ENCODE measurements at regions not wholly inside any gene's neighbourhood (a gene's known extent, or its start where the extent isn't known, plus 50 kb on each side); places are given as distances from the start of the nearest gene placed in this dataset.

DNA sequence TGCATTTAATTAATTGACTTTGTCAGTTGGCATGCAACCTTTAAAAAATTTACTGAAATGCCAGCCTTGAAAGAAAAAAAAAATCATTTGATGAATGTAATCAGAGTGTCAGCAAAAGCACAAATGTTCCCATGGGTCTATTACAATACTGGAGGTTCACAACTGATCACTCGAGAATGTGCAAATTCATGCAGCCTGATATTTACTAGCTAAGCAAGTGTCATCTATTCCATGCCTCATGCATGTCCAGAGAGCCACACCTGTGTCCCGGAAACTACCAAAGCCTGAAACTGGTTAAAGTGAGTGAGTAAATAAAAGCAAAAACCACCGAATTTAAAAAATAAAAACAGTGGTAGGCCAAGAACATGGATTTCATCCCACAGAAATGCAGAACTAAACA lies 415.3 kb upstream of the ID2 start:
- DNase-seq (ENCODE audit: low read depth, low spot score): no peak

DNA sequence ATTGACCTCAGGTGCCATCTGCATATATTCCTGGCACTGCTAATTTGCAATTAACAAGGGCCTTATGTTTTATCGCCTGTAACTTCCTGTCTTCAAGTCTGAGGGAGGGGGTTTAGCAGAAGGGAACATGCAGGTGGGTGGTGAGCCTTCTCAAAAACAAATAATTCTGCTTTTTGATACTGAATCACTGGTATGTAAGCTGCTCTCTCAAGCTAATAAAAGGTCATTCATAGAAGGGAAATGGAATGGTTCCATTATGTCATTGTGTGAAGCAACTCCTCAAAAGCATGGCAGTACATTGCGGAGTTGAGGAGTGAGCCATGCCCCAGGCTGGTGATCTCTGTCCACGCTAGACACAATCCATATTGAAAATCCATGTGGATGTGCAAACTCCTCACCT lies 414.8 kb upstream of the ID2 start:
- no peak for DNase-seq (ENCODE audit: low read depth, low spot score)

DNA sequence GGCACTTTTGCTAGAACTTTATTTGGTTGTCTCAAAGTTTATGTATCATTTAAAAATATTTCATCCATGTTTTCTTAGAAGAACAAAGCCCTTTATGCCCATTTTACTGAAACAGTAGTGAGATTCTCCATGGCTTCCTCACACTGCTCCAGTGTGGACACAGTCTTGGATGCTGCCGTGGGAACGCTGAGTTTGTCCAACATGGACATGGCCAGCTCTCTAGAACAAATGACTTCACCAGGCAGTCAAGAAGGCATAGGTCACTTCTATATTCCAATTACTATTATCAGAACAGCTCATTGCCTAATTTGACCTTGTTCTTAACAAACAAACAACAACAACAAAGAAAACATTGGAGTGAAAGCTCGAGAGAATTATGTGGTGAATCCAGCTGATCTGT lies 414.1 kb upstream of the ID2 start:
- DNase-seq (ENCODE audit: low read depth, low spot score): no peak

DNA sequence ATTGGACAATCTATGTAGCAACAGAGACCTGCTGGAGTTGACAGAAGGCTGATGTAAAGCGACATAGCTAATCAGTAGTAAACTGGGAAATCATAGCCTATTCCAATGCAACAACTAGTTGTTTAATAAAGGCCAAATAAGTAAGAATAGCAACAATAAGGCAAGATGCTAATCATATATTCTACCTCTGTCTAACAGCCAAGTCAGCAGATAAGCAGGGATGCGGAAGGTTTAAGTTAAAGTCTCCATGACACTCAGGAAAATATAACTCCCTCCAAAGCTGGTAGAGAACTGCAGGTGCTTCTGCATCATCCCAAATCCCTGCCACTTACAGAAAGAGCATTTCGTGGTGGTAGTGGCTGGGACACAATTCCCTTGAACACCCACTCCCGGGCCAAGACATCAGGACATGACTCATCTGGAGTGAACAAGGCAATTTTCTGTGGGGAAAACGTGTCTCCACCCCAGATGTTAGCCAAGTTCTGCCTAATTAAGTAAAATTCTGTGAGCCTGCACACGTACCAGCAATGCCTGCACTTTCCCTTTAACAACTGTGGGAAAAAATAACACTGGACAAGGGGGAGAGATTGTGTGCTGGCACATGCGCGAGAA lies 413.6 kb upstream of the ID2 start:
- DNase-seq (ENCODE audit: low read depth, low spot score): no peak

DNA sequence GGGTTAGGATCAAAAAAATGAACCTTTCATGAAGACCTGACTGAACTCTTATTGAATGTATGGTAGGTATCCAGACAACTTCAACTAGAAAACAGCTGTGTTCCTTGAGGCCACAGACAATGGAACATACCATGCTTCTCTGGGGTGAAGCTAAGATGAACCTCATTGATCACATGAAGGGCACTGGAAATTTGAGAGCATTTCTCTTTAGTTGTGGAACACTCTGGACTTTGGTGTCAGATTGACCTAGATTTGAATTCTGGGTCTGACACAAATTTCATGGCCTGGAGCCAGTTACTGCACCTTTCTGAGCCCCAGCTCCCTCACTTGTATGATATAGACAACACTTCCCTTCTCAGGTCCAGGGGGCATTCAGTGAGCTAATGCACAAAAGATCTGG lies 411.2 kb upstream of the ID2 start:
- DNase-seq (ENCODE audit: low read depth, low spot score): no peak

DNA sequence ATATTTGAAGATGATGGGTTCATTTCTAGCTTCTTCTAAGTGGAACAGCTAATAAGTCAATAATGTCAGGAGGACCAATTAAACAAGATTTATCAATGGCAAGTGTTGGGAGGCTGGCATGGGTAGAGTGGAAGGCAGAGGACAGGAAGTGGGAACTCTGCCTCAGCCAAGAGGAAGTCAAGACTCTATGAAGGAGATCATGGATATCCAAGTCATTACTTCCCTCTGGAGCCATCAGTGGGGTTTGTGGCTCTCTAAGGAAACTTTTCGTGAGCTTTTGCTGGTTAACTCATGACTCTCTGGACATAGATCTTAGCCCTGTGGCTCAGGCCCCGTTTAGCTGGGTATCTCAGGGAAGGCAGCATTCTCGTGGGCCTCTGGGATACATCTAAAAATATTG lies 410.4 kb upstream of the ID2 start:
- DNase-seq (ENCODE audit: low read depth, low spot score): no peak

DNA sequence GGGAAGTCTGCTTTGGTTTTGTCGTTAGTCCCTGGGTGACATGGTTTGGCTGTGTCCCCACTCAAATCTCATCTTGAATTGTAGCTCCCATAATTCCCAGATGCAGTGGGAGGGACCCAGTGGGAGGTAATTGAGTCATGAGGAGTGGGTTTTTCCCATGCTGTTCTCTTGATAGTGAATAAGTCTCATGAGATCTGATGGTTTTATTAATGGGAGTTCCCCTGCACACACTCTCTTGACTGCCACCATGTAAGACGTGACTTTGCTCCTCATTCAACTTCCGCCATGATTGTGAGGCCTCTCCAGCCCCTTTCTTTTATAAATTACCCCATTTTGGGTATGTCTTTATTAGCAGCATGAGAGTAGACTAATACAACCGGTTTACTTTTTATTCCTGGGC lies 405.8 kb upstream of the ID2 start:
- DNase-seq (ENCODE audit: low read depth, low spot score): no peak

DNA sequence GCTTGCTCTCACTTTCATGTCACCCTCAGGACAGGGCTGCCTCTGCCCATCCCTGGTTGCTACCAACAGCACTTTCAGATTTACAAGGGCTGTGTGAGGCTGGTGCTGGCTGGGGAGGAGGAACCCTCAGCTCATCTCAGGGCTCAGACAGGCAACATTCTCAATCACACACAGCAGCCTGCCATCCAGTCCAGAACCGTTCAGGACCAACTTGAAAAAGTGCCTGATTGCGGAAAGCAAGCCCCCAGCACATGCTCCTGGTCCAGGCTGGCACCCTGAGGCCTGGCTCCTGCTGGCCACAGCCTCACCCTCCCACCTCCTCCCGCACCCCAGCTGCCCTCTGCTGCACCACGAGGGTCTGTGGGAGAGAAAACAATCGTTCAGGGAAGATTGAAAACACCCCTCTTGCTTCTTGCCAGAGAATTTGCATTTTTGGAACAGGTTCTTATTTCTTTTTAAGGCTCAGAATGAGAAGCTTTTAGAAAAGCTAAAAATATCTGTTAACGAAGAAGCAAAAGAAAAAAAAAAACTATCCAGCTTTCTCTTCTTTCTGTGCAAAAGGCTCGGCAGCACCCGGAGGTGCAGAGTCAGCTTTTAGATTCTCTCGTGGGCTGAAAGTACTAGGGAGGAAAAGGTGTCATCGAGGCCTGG lies 403.8 kb upstream of the ID2 start:
- no peak for DNase-seq (ENCODE audit: low read depth, low spot score)

DNA sequence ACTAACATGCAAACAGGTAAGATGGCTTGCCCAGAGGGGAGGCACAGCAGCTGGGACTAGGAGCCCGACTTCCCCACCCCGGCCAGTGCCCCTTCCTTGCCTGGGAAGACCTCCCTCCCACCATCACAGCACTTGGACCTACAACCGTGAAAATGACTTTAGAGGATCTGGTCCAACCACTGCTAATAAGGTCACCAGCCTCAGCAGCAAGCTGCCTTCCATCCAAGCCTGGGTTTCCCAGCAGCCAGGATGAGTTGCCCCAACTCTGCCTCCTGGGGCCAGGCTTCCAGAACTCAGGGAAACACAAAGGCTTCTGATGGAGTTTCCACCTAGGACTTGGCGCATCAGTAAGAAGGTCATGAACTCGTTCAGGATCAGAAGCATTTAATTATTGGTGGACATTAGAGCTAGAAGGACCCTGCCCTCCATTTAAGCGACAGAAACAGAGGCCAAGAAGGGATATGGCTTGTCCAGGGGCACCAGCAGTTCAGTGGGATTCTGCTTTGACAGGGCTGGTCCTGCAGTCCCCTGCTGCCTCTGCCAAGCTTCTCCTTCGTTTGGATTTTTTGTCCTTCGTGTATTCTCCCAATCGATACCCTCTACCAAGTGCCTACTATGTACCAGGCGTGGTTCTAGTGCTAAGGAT lies 403.0 kb upstream of the ID2 start:
- no peak for DNase-seq (ENCODE audit: low read depth, low spot score)

DNA sequence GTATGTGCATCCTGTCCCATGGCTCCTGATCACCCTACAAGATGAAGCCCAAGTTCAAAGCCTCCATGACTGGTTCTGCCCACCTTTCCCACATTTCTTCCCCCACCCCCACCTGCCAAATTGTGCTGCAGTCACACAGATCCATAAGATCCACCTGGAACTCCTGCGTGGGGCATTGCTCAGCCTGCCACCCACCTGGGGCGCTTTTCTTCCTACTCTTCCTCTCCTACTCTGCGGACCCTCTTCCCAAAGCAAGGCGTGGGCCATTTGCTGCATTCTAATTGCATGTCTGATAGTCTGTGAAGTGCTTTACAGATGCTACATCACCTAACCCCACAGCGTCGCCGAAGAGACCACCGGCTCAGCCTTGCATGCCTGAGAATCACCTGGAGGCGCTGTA lies 402.4 kb upstream of the ID2 start:
- DNase-seq (ENCODE audit: low read depth, low spot score): no peak

- DNase-seq (ENCODE audit: low read depth, low spot score): no peak
Observed at GRCh38 chr2:8281234-8281633, 400.6 kb upstream of the ID2 start.

DNA sequence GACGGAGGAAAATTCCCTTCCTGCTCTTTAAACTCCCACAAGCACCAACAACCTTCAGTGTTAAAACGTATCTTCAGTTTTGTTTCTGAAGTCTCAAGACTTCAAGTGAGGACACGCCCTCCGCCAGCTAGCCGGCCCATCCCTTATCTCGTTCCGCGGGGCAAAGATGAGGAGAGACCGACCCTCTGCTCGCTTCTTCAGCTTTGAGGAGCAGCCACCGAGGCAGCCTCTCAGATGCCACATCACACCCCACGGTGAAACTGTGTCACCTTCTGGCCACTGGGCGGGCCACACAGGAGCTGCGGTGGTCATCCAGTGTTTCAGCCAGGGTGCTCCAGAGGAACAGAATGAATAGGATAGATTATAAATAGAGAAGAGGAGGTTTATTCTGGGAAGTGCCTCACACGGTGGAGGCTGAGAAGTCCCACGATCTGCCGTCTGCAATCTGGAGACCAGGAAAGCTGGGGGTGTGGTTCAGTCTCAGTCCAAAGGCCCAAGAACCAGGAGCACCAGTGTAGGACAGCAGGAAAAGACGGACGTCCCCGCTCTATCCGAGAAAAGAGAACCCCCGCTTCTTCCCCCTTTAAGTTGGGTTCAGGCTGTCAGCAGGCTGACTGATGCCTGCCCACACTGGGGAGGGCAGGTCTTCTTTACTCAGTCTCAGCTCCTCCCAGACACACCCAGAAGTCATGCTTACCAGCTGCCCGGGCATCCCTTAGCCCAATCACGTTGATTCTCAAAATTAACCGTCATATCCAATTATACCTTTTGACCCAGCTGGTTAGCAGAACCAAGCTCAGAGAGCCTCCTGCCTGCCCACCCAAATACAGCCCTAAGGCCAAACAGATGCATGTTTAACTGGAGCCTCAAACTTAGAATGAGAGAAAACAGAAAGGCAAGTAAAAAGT lies 399.7 kb upstream of the ID2 start:
- DNase-seq (ENCODE audit: low read depth, low spot score): no peak

DNA sequence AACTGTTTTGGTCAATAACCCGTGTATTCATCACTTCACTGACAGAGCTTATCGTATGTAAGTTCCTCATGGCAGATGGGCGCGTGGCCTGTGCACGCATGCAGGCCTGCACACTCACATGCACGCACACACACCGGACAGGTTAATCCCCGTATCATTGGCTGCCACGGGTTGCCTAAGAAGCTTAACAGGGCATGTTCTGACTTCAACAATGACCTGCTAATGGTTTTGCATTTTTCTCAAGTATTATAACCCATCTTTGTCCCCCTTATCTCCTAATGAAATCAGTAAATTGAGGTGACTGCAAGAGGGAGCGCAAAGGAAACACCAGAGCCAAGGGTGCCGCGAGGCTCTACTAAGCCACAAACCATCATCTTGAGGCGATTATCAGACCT lies 399.0 kb upstream of the ID2 start:
- DNase-seq (ENCODE audit: low read depth, low spot score): no peak

DNA sequence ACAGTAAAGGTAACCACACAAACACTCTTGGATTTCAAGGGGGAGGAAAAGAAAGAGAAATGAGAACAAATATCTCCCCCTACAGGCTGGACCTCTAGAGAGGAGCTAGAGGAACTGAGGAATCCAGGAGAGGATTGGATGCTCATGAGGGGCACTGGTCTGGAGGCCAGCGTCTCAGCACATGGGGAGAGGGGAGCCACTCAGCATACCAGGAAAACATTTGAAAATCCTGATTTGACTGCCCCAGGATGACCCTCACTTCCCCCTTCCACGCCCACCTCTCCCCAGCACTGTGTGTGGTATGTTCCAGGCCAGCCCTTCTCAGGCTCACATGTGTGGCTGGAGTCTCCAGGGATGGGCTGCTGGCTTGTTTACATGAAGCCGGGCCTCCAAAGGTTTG lies 396.8 kb upstream of the ID2 start:
- peak; percentile 30 for DNase-seq (ENCODE audit: low read depth, low spot score)

- no peak for DNase-seq (ENCODE audit: low read depth, low spot score)
Observed at GRCh38 chr2:8285898-8286297, 396.0 kb upstream of the ID2 start.

GRCh38 chr2:8288206-8288605 lies 393.6 kb upstream of the ID2 start:
- DNase-seq (ENCODE audit: low read depth, low spot score): no peak

DNA sequence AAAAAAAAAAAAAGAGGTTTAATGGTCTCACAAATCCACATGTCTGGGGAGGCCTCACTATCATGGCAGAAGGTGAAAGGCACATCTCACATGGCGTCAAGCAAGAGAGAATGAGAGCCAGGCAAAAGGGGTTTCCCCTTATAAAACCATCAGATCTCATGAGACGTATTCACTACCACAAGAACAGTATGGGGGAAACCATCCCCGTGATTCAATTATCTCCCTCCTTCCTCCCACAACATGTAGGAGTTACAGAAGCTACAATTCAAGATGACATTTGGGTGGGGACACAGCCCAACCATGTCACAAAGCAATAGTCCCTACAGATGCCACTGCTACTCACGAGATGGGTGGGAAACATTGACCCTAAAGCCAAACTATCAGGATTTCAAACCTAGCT lies 392.7 kb upstream of the ID2 start:
- no peak for DNase-seq (ENCODE audit: low read depth, low spot score)

GRCh38 chr2:8290771-8291352 lies 391.0 kb upstream of the ID2 start:
- DNase-seq (ENCODE audit: low read depth, low spot score): no peak

DNA sequence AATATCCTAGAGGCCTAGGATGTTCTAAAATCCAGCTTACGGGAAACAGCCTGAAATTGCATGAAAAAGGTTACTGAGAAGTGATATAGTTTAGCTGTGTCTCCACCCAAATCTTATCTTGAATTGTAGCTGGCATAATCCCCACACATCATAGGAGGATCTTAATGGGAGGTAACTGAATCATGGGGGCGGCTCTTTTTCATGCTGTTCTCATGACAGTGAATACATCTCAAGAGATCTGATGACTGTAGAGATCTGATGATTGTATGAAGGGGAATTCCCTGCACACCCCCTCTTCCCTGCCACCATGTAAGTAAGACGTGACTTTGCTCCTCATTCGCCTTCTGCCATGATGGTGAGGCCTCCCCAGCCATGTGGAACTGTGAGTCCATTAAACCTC lies 385.6 kb upstream of the ID2 start:
- DNase-seq (ENCODE audit: low read depth, low spot score): no peak

- no peak for DNase-seq (ENCODE audit: low read depth, low spot score)
Observed at GRCh38 chr2:8297376-8298231, 384.3 kb upstream of the ID2 start.

DNA sequence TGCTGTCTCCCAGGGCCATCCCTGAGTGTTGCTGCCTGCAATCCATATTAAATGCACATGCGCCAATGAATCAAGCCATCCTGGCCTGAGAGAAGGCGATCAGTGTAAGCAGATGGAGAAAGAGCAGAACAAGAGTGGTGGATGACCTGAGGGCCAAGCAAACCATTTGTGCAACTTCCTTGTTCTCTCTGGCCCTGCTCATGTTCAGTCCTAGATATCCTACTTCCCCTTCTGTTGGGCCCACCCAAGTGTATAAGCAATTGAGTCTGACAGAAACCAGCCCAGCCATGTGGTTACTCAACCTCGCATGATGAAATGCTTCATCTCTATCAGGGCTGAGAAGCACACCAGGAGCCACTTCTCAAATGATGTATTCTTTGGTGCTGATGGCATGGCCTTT lies 383.1 kb upstream of the ID2 start:
- no peak for DNase-seq (ENCODE audit: low read depth, low spot score)

Measured in ELF-1 (cell line).